HG03097 (cell line): ENCODE measurements at regions not wholly inside any gene's neighbourhood (a gene's known extent, or its start where the extent isn't known, plus 50 kb on each side); places are given as distances from the start of the nearest gene placed in this dataset.

ENCODE experiments used
- ATAC-seq: cut with Tn5 transposase; IDR thresholded peaks from one replicate; pipeline ENCODE4 v1.9.1; 2021; ENCODE audit not compliant: unreplicated experiment, low FRiP score

DNA sequence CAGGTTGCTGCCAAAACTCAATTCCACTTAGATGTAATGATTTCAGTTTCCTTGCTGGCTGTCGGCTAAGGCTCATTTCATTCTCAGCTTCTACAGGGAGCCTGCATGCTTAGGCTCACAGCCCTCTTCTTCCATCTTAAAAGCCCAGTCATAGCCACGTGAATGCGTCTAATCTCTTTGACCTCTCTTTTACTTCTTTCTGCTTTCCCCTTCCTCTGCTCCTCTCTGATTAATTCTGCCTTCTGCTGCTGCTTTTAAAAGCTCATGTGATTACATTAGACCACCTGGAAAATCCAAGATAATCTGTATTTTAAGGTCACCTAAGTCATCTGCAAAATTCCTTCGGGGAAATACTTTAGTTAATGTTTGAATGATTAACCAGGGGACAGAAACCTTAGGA lies 812.8 kb upstream of the BRINP3 start:
- ATAC-seq, result no peak

GRCh38 chr1:191305370-191305769 lies 827.7 kb upstream of the BRINP3 start:
- no peak for ATAC-seq

DNA sequence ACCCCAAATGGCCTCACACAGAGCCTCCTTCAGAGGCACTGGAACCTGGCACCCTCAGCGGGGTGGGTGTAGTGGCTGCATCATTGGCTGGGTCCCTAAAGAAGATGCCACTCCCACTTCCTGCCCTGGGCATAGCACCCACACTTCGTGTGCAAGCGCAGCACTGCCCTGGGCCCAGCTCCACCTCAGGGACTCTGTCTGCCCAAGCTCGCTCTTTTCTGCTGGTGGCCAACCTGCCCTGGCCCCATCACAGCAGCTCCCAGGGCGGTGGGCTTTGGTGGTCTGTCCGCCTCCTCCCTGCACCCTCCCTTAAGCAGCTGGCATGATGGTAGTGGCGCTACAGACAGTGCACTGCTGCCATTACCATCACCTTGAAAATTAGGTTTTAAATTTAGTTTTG lies 829.3 kb upstream of the BRINP3 start:
- no peak for ATAC-seq

GRCh38 chr1:191320062-191320461 lies 838.2 kb upstream of the RGS18 start:
- no peak for ATAC-seq

DNA sequence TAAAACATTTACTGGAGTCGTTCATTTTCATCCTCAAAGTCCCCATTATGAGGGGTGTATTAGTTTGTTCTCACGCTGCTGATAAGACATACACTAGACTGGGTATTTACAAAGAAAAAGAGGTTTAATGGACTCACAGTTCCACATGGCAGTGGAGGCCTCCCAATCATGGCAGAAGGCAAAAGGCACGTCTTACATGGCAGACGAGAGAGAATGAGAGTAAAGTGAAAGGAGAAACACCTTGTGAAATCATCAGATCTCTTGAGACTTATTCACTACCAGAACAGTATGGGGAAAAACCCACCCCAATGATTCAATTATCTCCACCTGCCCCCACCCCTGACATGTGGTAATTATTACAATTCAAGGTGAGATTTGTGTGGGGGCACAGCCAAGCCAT lies 830.4 kb upstream of the RGS18 start:
- ATAC-seq, result no peak

- no peak for ATAC-seq
These were observed 814.4 kb upstream of the RGS18 start for GRCh38 chr1:191343816-191344215.

DNA sequence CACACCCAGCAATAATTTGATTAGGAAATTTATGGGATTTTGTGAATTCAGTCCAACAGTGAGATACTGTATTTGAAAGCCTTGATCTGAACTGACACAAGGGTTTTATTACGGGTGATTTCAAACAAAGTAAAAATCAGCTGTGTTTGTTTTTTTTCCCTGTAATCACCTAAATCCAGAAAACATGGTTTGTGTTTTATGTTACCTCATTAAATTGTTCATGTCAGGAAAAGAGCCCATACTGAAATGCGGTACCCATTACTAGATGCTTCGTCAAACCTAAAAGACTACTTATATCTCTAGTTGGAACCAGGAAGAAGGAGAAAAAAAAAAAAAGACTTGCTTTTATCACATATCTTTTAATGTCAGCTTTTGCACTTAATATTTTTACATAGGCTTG lies 811.9 kb upstream of the RGS18 start:
- ATAC-seq, result no peak

DNA sequence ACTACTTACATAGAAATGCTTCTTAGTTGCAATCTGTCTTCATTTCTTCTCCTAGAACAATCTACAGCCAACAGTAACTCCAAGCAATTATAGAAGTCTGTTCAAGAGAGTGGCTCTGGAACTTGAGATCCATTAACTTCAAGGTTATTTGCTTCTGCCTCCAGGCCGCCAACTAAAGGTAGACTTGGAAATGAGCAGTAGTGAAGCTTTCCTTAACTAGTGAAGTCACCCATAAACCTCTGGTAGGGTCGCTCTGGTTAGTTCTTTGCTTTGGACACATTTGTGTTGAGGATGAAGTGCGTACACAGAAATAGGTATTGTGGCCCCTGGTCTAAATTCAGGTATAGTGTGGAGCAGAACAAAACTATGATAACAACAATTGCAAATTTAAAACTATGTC lies 809.9 kb upstream of the RGS18 start:
- no peak for ATAC-seq

- ATAC-seq, result no peak
These were observed 807.3 kb upstream of the RGS18 start for GRCh38 chr1:191350938-191351337.

DNA sequence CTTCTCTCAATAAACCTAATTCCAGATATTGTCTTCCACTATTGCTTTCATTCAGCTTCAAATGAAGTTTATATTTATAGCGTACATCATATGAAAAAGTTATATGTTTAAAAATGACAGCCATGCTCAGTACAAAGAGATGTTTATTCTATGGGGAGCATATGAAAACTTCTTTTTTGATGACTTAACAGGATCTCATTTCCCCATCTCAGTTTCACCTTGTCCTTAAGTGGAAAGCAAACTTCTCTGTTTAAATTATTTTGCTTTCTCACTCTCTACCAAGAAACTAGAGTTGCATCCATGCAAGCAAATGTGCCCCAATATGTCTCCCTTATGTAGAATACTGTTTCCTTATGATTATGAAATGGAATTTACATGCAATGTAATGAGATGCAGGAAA lies 799.5 kb upstream of the RGS18 start:
- ATAC-seq, result no peak

GRCh38 chr1:191366686-191367085 lies 791.6 kb upstream of the RGS18 start:
- ATAC-seq, result no peak

DNA sequence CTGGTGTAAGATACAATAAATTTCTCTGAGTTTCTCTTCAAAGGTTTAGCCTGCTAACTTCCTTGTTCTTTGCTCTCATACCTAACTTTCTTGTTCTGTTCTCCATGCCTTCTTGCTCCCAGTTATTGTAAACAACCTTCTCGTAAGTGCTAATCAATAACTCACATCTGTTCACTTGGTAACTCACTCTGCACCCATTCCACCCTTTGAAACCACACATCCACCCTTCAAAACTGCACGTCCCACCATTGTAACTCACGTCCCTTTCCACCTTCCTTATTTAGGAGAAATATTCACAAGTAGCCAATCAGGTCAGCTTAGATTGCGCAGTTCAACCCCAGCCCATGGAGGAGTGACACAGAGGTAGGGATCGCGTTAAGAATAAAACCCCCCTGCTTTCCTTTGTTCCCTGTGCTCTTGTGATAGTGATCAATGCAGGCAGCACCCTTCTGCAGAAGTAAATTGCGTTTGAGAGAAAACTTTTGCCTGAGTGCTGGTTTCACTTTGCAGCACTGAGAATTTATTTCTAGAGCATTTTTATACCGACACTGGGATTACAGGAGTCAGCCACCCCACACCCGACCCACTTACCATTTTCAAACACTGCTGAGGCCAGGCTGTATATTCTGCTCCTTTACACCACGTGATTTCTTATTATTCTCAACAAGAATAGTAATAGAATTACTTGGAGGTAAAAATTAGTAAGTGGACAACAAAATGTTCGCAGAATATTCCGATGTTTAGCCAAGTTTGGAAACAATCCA lies 789.2 kb upstream of the RGS18 start:
- ATAC-seq, result no peak

DNA sequence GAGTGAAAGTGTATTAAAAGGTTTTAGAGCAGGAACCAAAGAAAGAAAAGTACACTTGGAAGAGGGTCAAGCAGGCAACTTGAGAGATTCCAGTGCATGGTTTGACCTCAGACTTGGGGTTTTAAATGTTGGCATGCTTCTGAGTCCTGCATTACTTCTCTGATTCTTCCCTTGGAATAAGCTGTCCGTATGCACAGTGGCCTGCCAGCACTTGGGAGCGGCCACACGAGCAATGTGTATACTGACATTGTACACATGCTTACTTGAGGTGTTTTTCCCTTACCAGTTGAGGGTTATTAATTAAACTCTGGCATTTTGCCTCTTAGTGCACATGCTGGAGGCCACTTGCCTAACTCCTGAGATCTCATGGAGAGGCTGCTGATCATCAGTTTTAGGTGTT lies 786.6 kb upstream of the RGS18 start:
- no peak for ATAC-seq

GRCh38 chr1:191388283-191388682 lies 770.0 kb upstream of the RGS18 start:
- no peak for ATAC-seq

DNA sequence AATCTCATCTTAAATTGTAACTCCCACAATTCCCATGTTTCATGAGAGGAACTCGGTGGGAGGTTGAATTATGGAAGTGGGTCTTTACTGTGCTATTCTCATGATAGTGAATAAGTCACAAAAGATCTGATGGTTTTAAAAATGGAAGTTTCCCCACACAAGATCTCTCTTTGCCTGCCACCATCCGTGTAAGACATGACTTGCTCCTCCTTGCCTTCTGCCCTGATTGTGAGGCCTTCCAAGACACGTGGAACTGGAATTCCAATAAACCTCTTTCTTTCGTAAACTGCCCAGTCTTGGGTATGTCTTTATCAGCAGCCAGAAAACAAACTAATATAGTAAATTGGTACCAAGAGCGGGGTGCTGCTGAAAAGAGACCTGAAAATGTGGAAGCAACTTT lies 761.6 kb upstream of the RGS18 start:
- no peak for ATAC-seq

- ATAC-seq, result no peak
These were observed 759.7 kb upstream of the RGS18 start for GRCh38 chr1:191398551-191398950.

- ATAC-seq, result no peak
These were observed 752.8 kb upstream of the RGS18 start for GRCh38 chr1:191405417-191405816.

- ATAC-seq, result no peak
These were observed 743.2 kb upstream of the RGS18 start for GRCh38 chr1:191414981-191415640.

- ATAC-seq, result no peak
These were observed 738.4 kb upstream of the RGS18 start for GRCh38 chr1:191419842-191420241.

DNA sequence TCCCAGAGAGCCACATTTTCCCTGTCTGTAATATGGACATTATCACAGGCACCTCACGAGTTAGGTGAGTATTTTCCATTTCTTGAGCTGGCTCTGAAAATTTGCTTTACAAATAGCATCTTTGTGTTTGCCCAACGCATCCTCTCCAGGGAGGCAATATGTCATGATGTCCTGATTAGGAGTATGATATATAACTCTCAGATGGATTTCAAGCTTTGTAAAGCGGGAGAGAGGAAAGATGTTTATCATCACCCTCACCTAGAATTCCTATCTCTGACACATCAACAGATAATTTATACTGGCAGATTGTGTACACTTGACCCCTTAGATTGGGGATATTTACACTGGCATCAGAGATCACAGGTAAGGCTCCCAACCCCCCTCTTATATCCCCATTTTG lies 730.7 kb upstream of the RGS18 start:
- no peak for ATAC-seq

GRCh38 chr1:191432817-191433216 lies 725.4 kb upstream of the RGS18 start:
- ATAC-seq, result no peak

DNA sequence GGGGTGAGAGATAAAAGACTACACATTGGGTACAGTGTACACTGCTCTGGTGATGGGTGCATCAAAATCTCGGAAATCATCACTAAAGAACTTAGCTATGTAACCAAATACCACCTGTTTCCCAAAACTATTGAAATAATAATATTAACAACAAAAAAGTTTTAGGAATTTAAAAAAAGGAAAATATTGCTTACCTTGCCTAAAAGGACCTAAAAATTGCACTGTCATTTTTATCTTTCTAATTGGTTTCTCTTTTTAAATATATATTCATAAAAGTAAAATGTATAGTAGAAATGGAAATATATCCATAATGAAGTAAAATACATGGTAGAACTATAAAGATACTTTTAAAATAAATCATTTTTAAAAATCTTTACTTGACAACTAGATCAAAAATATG lies 719.3 kb upstream of the RGS18 start:
- no peak for ATAC-seq
